Progenitor cell of endocrine pancreas (in vitro differentiated cells): ENCODE measurements at regions not wholly inside any gene's neighbourhood (a gene's known extent, or its start where the extent isn't known, plus 50 kb on each side); places are given as distances from the start of the nearest gene placed in this dataset.

Experiments
- DNase-seq: peaks from one replicate; pipeline ENCODE4 v3.0.0; 2021; ENCODE audit warnings: low spot score; ENCODE audit not compliant: unreplicated experiment
- H3K27ac Mint-ChIP-seq: 2 replicates; pipeline ENCODE4 v1.8.0; 2021; ENCODE audit warnings: mild to moderate bottlenecking, moderate library complexity, mixed read lengths
- H3K27me3 Mint-ChIP-seq: 2 replicates; pipeline ENCODE4 v1.8.0; 2021; ENCODE audit warnings: mixed read lengths
- H3K36me3 Mint-ChIP-seq: 2 replicates; pipeline ENCODE4 v1.8.0; 2022; ENCODE audit warnings: mixed read lengths; ENCODE audit not compliant: insufficient read depth
- H3K4me1 Mint-ChIP-seq: 2 replicates; pipeline ENCODE4 v1.8.0; 2021; ENCODE audit warnings: low read depth, mixed read lengths
- H3K4me3 Mint-ChIP-seq: 2 replicates; pipeline ENCODE4 v1.8.0; 2021; ENCODE audit warnings: low read depth, mild to moderate bottlenecking, moderate library complexity, mixed read lengths
- H3K9me3 Mint-ChIP-seq: 2 replicates; pipeline ENCODE4 v1.8.0; 2021; ENCODE audit warnings: low read depth, mixed read lengths
- CTCF ChIP-seq: fragments of 200-600 bp; sonication (generic); IDR thresholded peaks from one replicate; pipeline ENCODE4 v1.5.0; 2021; ENCODE audit warnings: antibody characterized with exemption, mild to moderate bottlenecking; ENCODE audit not compliant: unreplicated experiment

- Mint-ChIP-seq H3K9me3 (peaks cover 21% of the 10 kb centered on the region), H3K27ac (no peak overlapping the region), H3K36me3 (no peaks in the 10 kb centered on the region), H3K4me3 (no peak overlapping the region), H3K27me3 (no peaks in the 10 kb centered on the region), H3K4me1 (peaks cover 2% of the 10 kb centered on the region)
- no peak for TF ChIP-seq CTCF
- DNase-seq = no peak
Measured at GRCh38 chrX:23557070-23557469, 110.2 kb upstream of the PRDX4 start.

DNA sequence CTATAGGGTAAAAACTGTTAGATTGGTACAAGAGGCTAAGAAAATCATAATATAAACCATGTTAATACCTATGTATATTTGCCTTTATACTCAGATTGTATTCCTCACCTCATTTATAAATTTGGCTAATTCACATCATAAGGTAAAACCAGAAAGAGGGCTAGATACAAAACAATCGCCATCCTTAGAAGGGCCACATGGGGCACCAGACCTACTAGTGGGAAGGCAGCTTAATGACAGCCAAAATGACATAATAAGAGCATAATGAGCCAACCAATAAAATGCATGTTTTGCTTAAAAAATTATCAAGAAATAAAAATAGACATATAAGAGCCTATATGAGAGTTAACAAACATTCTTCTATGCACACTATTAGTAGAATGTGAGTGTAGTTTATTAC, 107.3 kb upstream of the PRDX4 start:
- no peaks in the 10 kb centered on the region for H3K27me3 Mint-ChIP-seq
- no peaks in the 10 kb centered on the region for H3K4me1 Mint-ChIP-seq
- no peak overlapping the region for H3K4me3 Mint-ChIP-seq
- no peak for DNase-seq
- peaks cover 21% of the 10 kb centered on the region for H3K9me3 Mint-ChIP-seq
- TF ChIP-seq CTCF = peak; percentile 18
- H3K27ac Mint-ChIP-seq = no peak overlapping the region
- no peaks in the 10 kb centered on the region for H3K36me3 Mint-ChIP-seq

- Mint-ChIP-seq H3K36me3 (peaks cover 4% of the 10 kb centered on the region), H3K4me1 (no peaks in the 10 kb centered on the region), H3K27ac (no peak overlapping the region), H3K4me3 (no peak overlapping the region), H3K27me3 (no peaks in the 10 kb centered on the region), H3K9me3 (peaks cover 25% of the 10 kb centered on the region)
- no peak for TF ChIP-seq CTCF
- DNase-seq = no peak
Measured at GRCh38 chrX:23570674-23571343, 96.5 kb upstream of the PRDX4 start.

- no peak for DNase-seq
- Mint-ChIP-seq H3K27ac (no peak overlapping the region), H3K36me3 (no peaks in the 10 kb centered on the region), H3K27me3 (no peaks in the 10 kb centered on the region), H3K4me3 (no peak overlapping the region), H3K4me1 (no peaks in the 10 kb centered on the region), H3K9me3 (peaks cover 18% of the 10 kb centered on the region)
- TF ChIP-seq CTCF = no peak
Measured at GRCh38 chrX:23575281-23575680, 92.0 kb upstream of the PRDX4 start.

GRCh38 chrX:23578079-23578478, 89.2 kb upstream of the PRDX4 start:
- Mint-ChIP-seq H3K4me1 (no peaks in the 10 kb centered on the region), H3K4me3 (no peak overlapping the region), H3K27me3 (no peaks in the 10 kb centered on the region)

More at GRCh38 chrX:23578079-23578478, 89.2 kb upstream of the PRDX4 start:
- no peak for TF ChIP-seq CTCF
- H3K9me3 Mint-ChIP-seq = peaks cover 15% of the 10 kb centered on the region
- no peak overlapping the region for H3K27ac Mint-ChIP-seq
- H3K36me3 Mint-ChIP-seq = no peaks in the 10 kb centered on the region
- DNase-seq = no peak
